ENCODE measurements at regions not wholly inside any gene's neighbourhood (a gene's known extent, or its start where the extent isn't known, plus 50 kb on each side); places are given as distances from the start of the nearest gene placed in this dataset.
"Not testable (repeated sequence)": the region's sequence is repeated elsewhere in the genome, so short reads cannot be mapped to it uniquely, and the experiment has no call there.

DNA sequence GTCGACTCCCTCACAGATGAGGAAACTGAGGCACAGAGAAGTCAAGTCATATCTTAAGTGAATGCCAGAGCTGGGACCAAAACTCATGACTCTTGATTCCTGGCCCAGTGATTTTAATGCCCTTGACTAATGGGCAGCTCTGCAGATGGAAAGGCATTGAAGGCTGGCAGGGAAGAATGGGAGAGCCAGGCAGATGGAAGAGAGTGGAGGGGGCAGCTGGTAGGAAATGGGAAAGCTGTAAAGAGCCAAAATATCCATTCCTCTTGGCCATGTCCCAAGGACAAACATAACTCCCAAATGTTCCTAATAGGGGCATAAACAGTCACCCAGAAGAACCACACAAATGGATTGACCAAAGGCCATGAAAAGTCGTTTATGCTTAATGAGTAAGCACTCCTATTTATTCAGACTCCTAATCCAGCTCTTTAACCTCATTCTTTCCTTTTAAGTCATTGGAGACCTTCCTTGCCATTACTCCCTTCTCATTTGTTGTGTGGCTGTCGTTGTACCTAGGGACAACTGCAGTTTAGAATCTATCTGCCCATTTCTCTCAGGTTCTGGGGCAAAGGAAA is 330.5 kb upstream of the ROPN1 start:
- no peak for DNase-seq

DNA sequence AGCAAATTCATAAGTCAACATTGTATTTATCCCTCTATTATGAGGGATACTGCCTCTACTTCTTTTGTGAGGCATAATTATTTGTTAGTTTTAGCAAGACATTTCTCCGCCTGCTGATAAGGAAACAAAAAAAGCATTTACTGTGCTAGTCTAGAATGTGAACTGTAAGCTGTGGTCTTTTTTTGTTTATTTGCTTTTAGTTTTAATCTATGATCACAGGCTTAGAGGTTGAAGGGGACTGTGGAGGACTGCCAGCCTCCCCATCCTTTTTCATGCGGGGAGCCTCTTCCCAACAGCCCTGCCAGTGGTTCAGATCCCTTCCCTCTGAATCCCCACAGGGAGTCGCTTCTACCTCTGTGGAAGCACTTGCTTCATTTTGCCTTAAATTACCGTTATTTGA is 331.0 kb upstream of the ROPN1 start:
- no peak for DNase-seq

DNA sequence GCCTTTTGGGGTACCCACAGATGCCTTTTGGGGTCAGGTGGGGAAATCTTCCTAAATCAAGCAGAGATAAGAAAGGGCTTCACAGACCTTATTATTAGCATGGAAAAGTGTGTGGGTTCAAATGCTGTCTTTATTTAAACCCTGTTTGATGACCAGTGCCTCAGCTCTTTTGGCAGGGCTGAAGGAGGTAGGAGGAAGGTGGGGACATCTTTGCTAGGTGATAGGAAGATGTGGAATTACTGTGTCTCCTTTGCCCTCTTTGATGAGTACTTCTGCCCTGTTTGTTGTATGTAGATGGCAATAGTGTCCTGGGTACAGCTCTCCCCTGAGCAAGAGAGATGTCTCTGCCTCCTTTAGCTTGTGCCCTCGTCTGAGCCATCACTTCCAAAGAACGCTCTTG is 333.3 kb upstream of the ROPN1 start:
- DNase-seq, result no peak

DNA sequence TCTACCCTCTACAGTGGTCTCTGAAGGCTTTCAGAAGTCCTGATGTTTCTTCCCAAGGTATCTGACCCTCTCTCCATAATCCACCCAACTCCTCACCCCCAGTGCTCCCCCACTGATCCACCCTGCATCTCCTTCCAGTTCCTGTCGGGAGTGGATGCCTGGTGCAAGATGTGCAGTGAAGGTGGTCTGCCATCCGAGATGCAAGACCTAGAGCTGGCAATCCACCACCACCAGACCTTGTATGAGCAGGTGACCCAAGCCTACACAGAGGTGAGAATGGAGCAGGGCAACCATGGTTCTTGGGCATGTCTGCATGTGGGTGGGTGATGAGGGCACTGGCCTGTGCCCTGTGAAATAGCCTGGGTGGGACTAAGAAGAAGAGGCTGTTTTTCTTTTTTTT is 337.8 kb upstream of the ROPN1 start:
- no peak for DNase-seq

DNA sequence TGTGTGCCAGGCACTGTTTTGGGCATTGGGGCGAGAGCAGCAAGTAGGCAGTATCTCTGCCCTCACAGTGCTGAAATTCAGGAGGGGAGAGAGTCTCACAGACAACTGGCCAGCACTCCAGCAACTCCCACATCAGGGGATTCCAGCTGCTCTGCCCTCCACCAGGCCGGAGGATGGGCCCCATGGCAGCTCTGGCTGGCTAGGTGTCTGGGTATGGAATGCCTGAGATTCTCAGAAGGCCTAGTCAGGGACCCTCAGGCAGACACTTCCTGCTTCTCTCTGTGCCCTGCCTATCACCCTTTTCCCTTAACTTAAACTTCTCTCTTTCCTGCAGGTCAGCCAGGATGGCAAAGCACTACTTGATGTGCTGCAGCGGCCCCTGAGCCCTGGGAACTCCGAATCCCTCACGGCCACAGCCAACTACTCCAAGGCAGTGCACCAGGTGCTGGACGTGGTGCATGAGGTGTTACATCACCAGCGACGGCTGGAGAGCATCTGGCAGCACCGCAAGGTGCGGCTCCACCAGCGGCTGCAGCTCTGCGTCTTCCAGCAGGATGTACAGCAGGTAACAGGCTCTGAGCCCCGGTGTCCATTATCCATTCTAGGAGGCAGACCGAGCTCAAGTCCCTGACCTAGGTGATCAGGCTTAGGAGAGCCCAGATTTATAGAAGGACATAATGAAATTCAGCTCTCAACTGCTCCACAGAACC is 342.2 kb upstream of the ROPN1 start:
- DNase-seq, result no peak

DNA sequence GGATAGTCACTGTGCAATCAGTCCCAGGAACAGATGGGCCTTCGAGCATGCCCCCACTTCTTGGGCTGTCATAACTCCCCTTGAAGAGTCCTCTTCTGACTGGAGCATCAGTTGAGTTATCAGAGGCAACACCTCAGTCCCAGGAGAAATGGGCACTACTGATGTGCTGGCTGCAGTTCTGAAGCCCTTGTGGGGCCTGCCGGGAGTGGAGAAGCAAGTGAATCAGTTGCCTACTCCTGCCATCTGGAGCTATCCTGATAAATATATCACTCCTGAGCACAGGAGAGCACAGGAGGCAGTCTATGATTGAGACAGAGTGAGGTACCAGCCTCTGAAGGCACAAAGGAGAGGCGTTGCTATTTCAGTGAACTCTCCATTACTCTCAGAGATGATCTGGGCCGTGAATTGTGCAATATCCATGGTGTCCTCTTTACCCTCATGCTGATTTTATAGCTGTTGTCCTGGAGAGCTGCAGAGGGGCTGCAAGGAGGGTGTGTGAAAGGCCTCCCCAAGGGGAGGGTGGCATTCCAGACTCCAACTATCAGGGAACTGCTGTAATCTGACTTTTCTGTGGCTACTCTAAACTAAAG is 344.2 kb upstream of the ROPN1 start:
- DNase-seq, result no peak

DNA sequence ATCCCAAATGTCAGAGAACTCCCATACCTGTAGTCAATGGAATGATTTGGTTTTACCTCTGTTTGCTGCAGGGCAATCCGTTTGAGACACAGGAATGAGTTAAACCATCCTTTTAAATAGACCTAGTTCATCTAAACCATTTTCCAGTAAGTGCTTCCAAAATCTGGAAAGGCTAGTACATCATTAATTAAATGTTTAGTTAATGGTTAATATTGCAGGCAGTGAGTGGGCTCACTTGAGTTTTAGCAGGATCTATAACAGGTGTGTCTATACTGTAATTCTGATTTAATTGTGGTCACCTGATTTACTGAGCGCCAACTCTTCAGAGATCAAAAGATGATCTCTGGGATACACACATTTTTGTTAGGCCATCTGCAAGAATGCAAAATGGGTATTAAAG is 353.9 kb upstream of the ROPN1 start:
- DNase-seq, result no peak

DNA sequence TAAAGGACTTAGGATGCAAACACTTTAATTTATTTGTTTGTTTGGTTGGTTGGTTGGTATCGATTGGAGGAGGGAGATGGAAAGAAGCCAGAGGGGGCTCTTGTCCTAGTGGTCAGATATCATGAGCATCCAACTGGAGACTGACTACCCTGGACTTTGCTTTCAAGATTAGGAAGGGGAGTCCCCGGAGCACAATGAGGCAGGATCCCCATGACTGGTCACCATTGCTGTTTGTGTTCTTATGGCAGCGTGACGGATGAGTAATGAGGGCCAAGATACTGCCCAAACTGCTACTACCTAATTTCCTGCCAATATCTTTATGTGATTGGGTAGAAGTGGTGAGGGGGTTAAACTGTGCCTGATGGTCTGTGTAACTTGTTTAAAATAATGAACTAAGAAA is 354.6 kb upstream of the ROPN1 start:
- DNase-seq, result no peak

DNA sequence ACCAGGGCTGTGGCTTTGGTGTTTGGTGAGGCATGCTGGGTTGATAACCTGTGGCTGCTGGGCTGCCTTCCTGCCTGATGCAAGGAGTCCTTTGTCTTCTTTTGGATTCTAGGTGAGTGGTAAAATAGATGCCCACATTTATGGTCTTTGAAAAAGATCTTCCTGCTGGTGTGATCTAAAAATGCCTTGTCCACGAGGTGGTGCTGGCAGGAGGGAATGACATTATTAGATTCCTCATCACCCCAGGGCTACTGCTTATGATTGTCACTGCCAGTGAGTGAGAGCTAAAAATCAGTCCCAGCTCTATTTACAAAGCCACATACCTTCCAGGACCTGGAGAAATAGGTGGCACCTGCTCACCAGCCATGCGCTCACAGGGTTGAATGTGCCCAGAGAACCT is 355.5 kb upstream of the ROPN1 start:
- DNase-seq, result no peak

DNA sequence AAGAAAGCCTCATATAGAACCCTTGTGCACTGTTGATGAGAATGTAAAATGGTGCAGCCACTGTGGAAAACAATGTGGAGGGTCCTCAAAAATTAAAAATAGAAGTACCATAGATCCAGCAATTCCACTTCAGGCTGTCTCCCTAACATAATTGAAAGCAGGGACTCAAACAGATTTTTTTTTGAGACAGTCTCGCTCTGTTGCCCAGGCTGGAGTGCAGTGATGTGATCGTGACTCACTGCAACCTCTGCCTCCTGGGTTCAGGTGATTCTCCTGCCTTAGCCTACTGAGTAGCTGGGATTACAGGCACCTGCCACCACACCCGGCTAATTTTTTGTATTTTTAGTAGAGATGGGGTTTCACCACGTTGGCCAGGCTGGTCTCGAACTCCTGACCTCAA is 356.6 kb upstream of the ROPN1 start:
- not testable (repeated sequence) for DNase-seq

DNA sequence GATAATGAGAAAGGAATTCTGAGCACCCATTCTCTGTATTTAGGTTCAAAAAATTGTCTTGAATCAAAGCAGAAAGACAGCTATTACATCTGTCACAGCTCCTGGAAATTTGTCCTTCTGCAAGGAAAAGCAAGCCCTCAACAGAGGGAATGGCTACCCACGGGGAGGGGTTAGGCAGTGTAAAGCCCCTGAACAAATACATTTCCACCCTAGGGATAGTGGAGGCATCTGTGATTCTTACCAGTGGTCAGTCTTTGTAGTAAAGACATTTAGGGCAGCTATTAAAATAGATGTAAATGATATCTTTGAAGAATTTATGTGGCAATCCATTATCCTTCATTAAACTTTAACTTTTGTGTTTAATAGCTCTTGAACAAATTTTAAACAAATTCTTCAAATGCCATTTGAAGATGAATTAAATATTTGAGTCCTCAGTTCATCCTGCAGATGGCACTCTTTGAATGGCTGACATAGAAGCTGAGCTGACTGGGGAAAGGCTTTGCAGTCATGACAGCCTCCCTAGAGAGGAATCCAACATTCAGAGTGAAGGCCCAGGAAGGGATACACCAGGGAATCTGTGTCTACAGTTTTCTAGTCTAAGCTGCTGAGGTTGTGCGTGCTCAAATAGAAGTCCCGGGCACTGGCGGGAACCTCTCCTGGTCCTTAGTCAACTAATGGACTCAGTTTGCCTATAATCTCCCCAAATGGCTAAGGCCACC is 359.7 kb upstream of the ROPN1 start:
- DNase-seq, result peak; percentile 83

DNA sequence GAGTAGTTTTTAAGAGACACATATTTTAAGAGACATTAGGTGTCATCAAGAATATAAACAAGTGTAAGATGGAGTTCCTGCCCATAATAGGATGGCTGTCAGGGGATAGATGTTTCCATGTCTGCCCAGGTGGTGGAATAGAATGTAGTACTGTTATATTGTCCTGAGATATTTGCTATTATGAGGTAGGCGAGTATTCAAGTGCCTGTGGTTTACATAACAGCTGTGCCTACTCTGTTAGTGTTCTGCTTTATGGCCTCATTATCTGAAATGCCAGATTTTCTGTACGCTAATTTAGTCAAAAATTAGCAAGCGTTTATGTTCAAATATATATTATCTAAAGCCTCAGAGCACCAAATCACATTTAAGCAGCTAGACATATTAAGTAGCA is 360.2 kb upstream of the ROPN1 start:
- DNase-seq, result no peak

DNA sequence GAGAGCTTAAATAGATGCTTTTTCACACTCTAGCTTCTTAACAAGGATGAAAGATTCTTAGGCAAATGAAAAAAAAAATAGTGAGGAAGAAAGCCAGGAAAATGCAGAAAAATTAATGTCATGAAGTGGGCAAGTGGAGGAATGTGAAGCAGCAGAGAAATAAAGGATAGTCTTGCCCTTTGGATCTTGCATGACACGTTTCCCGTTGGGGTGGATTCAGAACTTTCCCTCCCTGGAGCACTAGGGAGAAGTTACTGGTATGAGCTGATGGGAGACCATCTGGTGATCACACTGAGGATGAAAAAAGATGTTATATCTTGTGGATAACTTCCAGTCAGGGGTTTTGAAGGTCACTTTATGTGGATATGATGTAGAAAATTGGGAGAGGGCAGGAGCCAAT is 361.8 kb upstream of the ROPN1 start:
- DNase-seq, result no peak

DNA sequence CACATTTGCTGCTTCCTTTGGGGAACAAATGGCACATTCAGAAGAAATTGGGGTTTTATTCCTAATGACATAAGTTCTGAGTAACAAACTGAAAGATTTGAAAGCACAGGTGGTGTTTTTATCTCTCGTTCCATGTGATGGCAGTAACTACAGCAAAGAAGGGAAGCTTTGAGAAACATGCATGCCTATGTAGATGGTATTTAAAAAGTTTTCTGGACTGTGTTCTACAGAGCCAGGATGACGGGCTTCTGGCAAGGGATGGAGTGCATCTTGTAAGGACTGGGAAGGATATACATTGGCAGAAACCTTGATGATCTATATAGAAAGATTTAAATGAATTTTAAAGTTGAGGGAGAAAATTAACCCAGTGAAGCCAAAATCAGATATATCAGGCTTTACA is 362.2 kb upstream of the ROPN1 start:
- no peak for DNase-seq

DNA sequence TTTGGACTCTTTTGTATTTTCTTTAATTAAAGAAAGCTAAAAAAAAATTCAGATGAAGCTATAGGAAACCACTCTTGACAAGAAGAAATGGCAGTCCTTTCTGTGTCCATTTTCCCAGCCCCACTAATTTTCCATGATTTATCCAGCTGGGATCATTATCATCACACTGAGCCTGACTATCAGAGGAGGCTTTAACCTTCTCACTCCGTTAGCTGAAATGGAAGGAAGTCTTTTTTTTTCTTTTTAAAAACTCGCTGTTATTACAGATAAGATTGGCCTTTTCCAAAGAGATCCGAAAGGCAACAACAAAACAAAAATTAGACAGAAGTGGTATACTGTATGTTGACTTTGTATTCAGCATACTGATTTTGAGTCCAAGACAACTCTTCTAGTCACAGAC is 366.2 kb upstream of the ROPN1 start:
- DNase-seq, result no peak

DNA sequence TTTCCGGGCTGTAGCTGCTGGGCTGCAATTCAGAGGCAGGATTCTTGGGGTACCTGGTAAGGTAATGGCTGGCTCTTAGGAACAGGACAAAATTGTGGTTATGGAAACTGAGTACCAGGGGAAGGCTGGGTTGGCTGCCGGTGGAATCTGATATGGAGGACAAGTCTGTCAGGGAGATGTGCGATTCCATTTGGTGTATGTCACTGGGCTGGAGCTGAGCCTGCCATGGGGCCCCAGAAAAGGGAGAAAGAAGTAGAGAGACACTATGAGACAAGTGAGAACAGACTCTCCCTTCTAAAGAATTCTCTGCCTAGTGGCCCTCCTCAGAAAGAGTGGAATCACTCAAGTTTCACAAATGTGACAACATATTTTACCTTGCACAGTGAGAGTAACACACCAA is 368.2 kb upstream of the ROPN1 start:
- DNase-seq, result peak; percentile 19

DNA sequence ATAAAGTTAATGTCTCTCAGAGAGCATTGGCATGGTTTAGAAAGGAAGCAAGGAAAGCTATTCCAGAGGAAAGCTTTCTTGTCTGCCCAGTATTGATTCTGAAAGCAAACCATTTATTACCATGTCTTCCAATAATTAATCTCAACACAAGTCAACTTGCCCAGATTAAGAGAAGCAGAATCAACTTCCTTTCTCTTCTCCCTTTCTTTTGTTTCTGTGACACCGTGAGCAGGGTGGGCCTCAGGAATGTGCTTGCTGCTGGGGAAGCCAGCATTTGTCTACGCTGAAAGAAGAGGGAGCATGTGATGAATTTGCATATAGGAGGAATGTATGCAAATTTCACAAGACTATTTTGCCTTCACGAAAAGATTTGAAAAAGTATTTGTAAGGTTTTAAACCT is 368.6 kb upstream of the ROPN1 start:
- DNase-seq, result peak; percentile 22

DNA sequence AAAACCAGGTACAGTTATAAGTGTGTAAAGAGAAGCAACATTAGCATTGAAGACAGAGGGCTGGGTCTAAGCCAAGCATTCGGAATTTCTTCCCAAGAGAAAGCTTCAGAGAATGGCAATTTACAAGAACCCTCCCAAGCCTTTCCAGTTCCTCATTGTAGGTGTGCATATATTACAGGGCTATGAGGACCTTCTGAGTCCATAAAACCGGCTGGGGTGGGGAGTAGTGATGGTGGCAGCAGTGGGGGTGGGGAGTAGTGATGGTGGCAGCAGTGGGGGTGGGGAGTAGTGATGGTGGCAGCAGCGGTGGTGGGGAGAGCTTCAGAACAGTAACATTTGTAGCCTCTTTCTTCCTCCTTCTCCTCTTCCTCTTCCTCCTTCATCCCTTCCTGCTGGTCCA is 368.7 kb upstream of the UMPS start:
- DNase-seq, result no peak

DNA sequence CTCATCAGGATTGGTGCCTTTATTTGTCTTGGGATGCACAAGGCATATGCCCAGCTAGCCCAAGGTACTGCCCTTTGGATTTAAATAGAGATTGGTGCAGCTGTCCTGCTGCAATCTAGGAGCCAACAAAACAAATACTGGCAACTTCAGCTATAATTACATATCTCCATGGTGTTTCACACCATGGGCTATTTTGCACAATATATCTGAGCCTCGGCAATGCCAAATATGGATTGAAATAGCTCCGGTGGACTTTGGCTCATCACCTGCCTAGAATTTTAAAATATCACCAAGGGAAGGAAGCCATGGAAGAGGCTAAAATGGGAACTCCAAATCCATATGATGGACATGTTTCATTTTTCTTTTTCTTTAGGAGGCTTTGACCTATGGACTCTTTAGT is 367.8 kb upstream of the UMPS start:
- no peak for DNase-seq

DNA sequence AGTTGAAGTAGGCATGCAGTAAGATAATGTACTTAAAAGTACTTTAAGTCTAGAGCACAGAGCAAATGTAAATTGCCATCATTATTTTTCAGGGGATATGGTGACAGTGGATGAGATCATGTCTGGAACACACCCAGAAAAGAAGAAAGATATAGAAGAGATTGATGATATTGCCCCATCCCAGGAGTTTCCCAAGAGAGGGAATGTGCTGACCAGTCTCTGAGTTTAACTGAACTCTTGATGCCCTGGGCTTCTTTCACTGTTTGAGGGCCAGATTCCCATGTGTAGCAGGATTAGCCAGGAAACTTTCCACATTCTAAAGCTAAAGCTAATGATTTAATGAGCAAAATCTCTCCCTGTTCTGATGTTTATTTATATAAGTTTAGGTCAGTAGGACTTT is 366.8 kb upstream of the UMPS start:
- peak; percentile 72 for DNase-seq

DNA sequence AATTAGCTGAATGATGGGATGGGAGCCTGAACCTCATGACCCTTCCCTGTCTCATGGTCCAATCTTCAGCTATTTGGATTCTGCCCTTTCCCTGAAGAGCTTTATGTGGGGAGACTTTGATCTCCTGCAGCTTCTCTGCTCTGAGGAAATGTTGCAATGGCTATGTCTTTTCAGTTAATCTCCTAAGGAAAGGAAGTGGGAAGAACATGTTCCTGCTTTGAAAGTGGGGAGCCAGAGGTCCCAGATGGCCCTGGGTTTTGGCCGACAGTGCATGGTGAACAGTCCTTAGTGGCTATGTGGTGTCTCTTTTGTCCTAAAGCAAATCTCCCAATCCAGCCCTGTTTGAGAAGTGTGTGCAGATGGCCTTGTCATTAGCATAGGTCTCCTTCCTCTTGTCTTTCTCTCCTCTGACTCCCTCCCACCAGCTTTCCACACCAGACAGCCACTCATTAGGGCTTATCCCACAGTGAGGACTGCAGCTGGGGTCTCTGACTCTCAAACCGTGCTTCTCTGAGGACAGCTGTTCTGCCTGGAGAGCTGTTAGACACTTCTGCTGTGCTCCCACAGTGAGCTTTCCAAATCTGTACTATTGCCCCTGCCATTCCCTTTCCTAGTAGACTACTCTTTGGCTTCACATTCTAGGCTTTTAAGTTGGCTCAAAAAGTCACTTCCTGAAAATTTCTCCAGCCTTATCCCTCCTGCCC is 365.8 kb upstream of the UMPS start:
- no peak for DNase-seq

DNA sequence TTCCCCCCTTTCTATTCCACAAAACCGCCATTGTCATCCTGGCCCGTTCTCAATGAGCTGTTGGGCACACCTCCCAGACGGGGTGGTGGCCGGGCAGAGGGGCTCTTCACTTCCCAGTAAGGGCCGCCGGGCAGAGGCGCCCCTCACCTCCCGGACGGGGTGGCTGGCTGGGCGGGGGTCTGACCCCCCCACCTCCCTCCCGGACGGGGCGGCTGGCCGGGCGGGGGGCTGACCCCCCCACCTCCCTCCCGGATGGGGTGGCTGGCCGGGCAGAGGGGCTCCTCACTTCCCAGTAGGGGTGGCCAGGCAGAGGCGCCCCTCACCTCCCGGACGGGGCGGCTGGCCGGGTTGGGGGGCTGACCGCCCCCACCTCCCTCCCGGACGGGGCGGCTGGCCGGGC is 363.6 kb upstream of the UMPS start:
- not testable (repeated sequence) for DNase-seq

DNA sequence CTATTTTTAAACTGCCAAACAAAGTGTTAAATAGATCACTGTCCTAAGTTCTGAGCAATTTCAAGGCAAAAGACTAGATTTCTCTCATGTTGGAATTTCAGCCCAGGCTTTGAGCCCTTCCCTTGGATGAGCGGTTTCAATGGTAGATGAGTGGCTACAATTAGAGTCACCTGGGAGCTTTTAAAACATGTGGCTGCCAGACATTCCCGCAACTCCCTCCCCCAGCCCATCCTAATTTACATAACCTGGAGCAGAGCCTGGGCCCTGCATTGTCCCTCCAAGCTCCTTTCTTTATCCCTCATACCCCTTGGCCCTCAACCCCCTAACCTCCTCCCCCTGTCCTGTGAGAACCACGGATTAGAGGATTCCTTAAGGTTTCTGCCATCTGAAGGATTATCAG is 357.5 kb upstream of the UMPS start:
- no peak for DNase-seq
